NCI-H1092 (cell line): ENCODE measurements at regions not wholly inside any gene's neighbourhood (a gene's known extent, or its start where the extent isn't known, plus 50 kb on each side); places are given as distances from the start of the nearest gene placed in this dataset.

Source experiments
- DNase-seq: peaks from one replicate; lab custom pipeline; 2025; lab: John Stamatoyannopoulos, UW

GRCh38 chr12:85681333-85681732 lies 154.9 kb downstream of the RASSF9 start:
- no peak for DNase-seq

GRCh38 chr12:85683051-85683450 lies 153.2 kb downstream of the RASSF9 start:
- DNase-seq, result no peak

- no peak for DNase-seq
Observed at GRCh38 chr12:85688837-85689236, 147.4 kb downstream of the RASSF9 start.

- no peak for DNase-seq
Observed at GRCh38 chr12:85690146-85690545, 146.1 kb downstream of the RASSF9 start.

GRCh38 chr12:85693093-85693665 lies 143.0 kb downstream of the RASSF9 start:
- no peak for DNase-seq

- DNase-seq, result no peak
Observed at GRCh38 chr12:85695097-85695715, 141.0 kb downstream of the RASSF9 start.

- no peak for DNase-seq
Observed at GRCh38 chr12:85697003-85697402, 139.2 kb downstream of the RASSF9 start.

GRCh38 chr12:85698937-85699336 lies 137.3 kb downstream of the RASSF9 start:
- no peak for DNase-seq

GRCh38 chr12:85708775-85709174 lies 127.4 kb downstream of the RASSF9 start:
- no peak for DNase-seq

GRCh38 chr12:85711735-85712390 lies 124.3 kb downstream of the RASSF9 start:
- DNase-seq, result no peak

- DNase-seq, result no peak
Observed at GRCh38 chr12:85713373-85713772, 122.8 kb downstream of the RASSF9 start.

- DNase-seq, result no peak
Observed at GRCh38 chr12:85714425-85714824, 121.8 kb downstream of the RASSF9 start.

GRCh38 chr12:85720308-85721033 lies 115.7 kb downstream of the RASSF9 start:
- no peak for DNase-seq

GRCh38 chr12:85725991-85726390 lies 110.2 kb downstream of the RASSF9 start:
- DNase-seq, result peak; percentile 4

- DNase-seq, result no peak
Observed at GRCh38 chr12:85733221-85733840, 102.9 kb downstream of the RASSF9 start.

GRCh38 chr12:85733984-85734383 lies 102.2 kb downstream of the RASSF9 start:
- DNase-seq, result no peak

- DNase-seq, result no peak
Observed at GRCh38 chr12:85740186-85740585, 96.0 kb downstream of the RASSF9 start.

- no peak for DNase-seq
Observed at GRCh38 chr12:85741046-85741445, 95.2 kb downstream of the RASSF9 start.

- DNase-seq, result peak; percentile 54
Observed at GRCh38 chr12:85747941-85748495, 88.2 kb downstream of the RASSF9 start.
